Vagina (tissue), 2 donors: ENCODE measurements at regions not wholly inside any gene's neighbourhood (a gene's known extent, or its start where the extent isn't known, plus 50 kb on each side); places are given as distances from the start of the nearest gene placed in this dataset.

ENCODE experiments used
- POLR2AphosphoS5 ChIP-seq, 2 donors: sonication (generic); formaldehyde crosslinking; IDR thresholded peaks; one replicate each; pipeline ENCODE4 v1.9.0; 2017; ENCODE audit warnings: antibody characterized with exemption in 2 of 2, mild to moderate bottlenecking in 2 of 2, low read depth in 1 of 2; ENCODE audit not compliant: insufficient read depth in 1 of 2
- TF ChIP-seq, protein P1 (sequence below), 3 experiments: fragments of 450-650 bp in 2 of 3; fragments of 200-600 bp in 1 of 3; sonication (generic) in 1 of 3; IDR thresholded peaks; one replicate each; pipeline ENCODE4 v1.5.1; 2017 to 2019; ENCODE audit warnings: antibody characterized with exemption in 3 of 3, mild to moderate bottlenecking in 2 of 3, moderate library complexity in 2 of 3

DNA sequence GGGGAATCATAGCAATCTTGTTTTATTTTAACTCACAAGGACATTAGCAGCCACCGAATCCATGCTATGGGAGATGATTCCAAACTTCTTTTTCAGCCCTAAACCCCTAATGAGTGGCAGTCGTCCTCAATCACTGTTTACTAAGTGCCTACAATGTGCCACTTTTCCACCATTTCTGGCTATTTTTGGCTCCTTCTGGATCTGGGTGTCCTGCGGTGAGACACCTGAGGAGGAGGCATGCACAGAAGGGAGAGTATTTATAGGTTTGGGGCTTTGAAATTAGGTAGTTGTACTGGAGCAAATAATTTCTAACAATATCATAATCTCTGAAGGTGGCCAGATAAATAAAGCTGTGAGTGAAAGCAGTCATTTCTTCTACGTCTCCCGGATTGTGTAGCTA is 1125.6 kb downstream of the BCL11B start:
- TF ChIP-seq, protein P1, sequence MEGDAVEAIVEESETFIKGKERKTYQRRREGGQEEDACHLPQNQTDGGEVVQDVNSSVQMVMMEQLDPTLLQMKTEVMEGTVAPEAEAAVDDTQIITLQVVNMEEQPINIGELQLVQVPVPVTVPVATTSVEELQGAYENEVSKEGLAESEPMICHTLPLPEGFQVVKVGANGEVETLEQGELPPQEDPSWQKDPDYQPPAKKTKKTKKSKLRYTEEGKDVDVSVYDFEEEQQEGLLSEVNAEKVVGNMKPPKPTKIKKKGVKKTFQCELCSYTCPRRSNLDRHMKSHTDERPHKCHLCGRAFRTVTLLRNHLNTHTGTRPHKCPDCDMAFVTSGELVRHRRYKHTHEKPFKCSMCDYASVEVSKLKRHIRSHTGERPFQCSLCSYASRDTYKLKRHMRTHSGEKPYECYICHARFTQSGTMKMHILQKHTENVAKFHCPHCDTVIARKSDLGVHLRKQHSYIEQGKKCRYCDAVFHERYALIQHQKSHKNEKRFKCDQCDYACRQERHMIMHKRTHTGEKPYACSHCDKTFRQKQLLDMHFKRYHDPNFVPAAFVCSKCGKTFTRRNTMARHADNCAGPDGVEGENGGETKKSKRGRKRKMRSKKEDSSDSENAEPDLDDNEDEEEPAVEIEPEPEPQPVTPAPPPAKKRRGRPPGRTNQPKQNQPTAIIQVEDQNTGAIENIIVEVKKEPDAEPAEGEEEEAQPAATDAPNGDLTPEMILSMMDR (IDR thresholded peaks at IDR 0.05): no peak
- TF ChIP-seq POLR2AphosphoS5 (IDR thresholded peaks at IDR 0.05; ENCODE audit: insufficient read depth in 1 of 2, low read depth in 1 of 2): no peak
